Ascending aorta (tissue), 2 donors: ENCODE measurements at regions not wholly inside any gene's neighbourhood (a gene's known extent, or its start where the extent isn't known, plus 50 kb on each side); places are given as distances from the start of the nearest gene placed in this dataset.
A peak's percentile ranks its signal among the peaks of the same experiment; 100 is the strongest.
"Not testable (repeated sequence)": the region's sequence is repeated elsewhere in the genome, so short reads cannot be mapped to it uniquely, and the experiment has no call there.

Experiments
- DNase-seq, 2 donors: peaks; one replicate each; pipeline ENCODE4 v3.0.0-alpha.2; 2019; ENCODE audit warnings: low spot score in 2 of 2
- H3K27ac ChIP-seq, 2 donors: fragments of 200-600 bp; sonication (generic); one replicate each; pipeline ENCODE4 v1.5.1; 2016 to 2017; ENCODE audit warnings: mild to moderate bottlenecking in 1 of 2
- H3K27me3 ChIP-seq: fragments of 200-600 bp; sonication (generic); one replicate; pipeline ENCODE4 v1.5.1; 2017
- H3K36me3 ChIP-seq, 2 donors: fragments of 200-600 bp; sonication (generic); one replicate each; pipeline ENCODE4 v1.5.1; 2016
- H3K4me1 ChIP-seq, 2 donors: fragments of 200-600 bp; sonication (generic); one replicate each; pipeline ENCODE4 v1.5.1; 2016 to 2017; ENCODE audit warnings: mild to moderate bottlenecking in 1 of 2
- H3K4me3 ChIP-seq, 2 donors: fragments of 200-600 bp; sonication (generic); one replicate each; pipeline ENCODE4 v1.5.1; 2016 to 2017; ENCODE audit warnings: mild to moderate bottlenecking in 1 of 2
- H3K9me3 ChIP-seq, 2 donors: fragments of 200-600 bp; sonication (generic); one replicate each; pipeline ENCODE4 v1.5.1; 2016
- intact Hi-C: fragments of 100-400 bp; cut with DNase I; formaldehyde crosslinking; loops from one replicate; pipeline ENCODE4 v1.15.1; 2023
- TF ChIP-seq, protein P1 (sequence below), 3 experiments: fragments of 200-600 bp in 2 of 3; fragments of 450-650 bp in 1 of 3; sonication (generic) in 2 of 3; IDR thresholded peaks; one replicate each; pipeline ENCODE4 v1.5.1; 2016 to 2019; ENCODE audit warnings: antibody characterized with exemption in 3 of 3, mild to moderate bottlenecking in 1 of 3, moderate library complexity in 1 of 3

DNA sequence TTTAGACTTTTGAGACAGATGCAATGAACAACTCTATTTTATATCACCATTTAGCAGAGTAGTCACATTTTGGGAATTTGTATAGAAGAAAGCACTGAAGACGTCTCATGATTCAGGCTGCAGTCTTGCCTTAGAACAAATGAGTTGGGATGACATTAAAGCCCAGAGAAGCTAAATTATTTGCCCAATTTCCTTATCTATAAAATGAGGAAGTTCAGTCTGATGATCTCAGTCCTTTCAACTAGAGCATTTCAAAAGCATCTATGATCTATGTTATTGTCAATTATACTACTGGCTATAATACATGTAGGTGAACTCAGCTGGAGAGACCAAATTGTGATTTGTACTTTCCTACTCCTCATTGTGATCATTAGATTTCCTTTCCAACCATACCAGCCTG is 154.1 kb downstream of the OSTF1 start:
- peaks cover 0 to 5% of the 10 kb centered on the region in 2 donors for H3K9me3 ChIP-seq
- H3K36me3 ChIP-seq: no peaks in the 10 kb centered on the region
- intact Hi-C loops: no loop called here
- H3K27me3 ChIP-seq: no peaks in the 10 kb centered on the region
- no peak overlapping the region for H3K4me3 ChIP-seq
- no peak for DNase-seq
- TF ChIP-seq, protein P1, sequence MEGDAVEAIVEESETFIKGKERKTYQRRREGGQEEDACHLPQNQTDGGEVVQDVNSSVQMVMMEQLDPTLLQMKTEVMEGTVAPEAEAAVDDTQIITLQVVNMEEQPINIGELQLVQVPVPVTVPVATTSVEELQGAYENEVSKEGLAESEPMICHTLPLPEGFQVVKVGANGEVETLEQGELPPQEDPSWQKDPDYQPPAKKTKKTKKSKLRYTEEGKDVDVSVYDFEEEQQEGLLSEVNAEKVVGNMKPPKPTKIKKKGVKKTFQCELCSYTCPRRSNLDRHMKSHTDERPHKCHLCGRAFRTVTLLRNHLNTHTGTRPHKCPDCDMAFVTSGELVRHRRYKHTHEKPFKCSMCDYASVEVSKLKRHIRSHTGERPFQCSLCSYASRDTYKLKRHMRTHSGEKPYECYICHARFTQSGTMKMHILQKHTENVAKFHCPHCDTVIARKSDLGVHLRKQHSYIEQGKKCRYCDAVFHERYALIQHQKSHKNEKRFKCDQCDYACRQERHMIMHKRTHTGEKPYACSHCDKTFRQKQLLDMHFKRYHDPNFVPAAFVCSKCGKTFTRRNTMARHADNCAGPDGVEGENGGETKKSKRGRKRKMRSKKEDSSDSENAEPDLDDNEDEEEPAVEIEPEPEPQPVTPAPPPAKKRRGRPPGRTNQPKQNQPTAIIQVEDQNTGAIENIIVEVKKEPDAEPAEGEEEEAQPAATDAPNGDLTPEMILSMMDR (IDR thresholded peaks at IDR 0.05): no peak
- no peak overlapping the region for H3K27ac ChIP-seq
- no peaks in the 10 kb centered on the region for H3K4me1 ChIP-seq

DNA sequence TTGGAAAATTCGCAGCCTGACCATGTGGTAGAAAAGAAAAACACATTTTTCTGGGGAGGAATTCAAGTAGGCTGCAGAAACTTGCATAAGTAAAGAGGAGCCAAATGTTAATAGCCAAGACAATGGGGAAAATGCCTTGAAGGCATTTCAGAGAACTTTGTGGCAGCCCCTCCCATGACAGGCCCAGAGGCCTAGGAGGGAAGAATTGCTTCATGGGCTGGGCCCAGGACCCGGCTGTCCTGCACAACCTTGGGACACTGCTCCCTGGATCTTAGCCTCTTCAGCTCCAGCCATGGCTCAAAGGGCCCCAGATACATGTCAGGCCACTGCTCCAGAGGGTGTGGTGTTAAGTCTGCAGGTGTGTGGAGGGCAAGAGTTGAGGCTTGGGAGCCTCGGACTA is 158.6 kb downstream of the OSTF1 start:
- TF ChIP-seq, protein P1 (IDR thresholded peaks at IDR 0.05): no peak
- no peaks in the 10 kb centered on the region for H3K27me3 ChIP-seq
- no peak for DNase-seq
- peaks cover 5 to 15% of the 10 kb centered on the region in 2 donors for H3K9me3 ChIP-seq
- H3K27ac ChIP-seq: no peak overlapping the region
- H3K4me1 ChIP-seq: no peaks in the 10 kb centered on the region
- intact Hi-C loops: no loop called here
- H3K36me3 ChIP-seq: no peaks in the 10 kb centered on the region
- H3K4me3 ChIP-seq: no peak overlapping the region

DNA sequence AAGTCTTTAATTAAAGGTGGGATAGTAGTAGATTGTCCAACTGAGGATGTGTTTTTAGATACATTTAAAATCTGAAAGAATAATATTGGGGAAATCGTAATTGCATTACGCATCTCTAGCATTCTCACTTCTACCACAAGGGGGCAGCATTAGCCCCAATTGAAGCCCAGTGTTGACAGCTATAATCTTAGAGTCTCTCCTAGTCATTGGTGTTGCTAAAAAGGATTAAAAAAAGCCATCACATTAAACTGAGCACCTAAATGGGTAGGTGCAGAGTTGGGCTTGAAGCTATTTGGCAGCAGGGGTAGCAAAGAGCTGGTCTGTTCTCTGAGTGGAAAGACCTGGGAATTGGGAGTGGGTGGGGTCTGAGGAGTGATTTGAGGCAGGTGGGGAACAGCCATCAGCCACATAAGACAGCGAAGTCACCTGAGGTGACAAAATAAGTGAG is 177.2 kb downstream of the OSTF1 start:
- Histone ChIP-seq H3K9me3 (no peaks in the 10 kb centered on the region), H3K27me3 (no peaks in the 10 kb centered on the region), H3K27ac (no peak overlapping the region), H3K4me3 (no peak overlapping the region), H3K4me1 (no peaks in the 10 kb centered on the region), H3K36me3 (no peaks in the 10 kb centered on the region)
- intact Hi-C loops: loop anchor here (2.0 to 10.0 kb wide), 2 partner anchors 589 to 1039 kb away; no protein-coding TSS in a partner anchor
- TF ChIP-seq, protein P1 (IDR thresholded peaks at IDR 0.05): peak; percentile 60 to 84 (median 77)
- DNase-seq: peak in 1 of 2 donors; percentile 72

DNA sequence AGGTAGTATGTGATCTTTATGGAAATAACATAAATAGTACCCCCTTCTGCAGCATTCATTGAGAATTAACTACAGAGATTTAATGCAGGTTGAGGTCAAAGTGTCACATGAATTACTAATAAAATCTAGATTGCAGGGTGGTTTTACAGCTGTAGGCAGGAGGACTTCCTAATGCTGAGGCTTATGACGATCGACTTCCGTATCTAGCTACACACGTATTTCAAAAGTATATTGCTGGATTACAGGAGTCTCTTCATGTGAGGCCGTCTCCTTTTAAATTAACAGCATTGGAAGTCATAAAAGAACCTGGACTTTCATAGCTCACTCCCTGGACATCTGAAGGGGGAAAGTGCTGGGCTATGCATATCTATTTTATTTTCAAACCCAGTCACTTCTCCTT is 180.9 kb downstream of the OSTF1 start:
- no peaks in the 10 kb centered on the region for H3K4me1 ChIP-seq
- no peak overlapping the region for H3K27ac ChIP-seq
- intact Hi-C loops: loop anchor here (10.0 kb wide), 1 partner anchor 1036 kb away; no protein-coding TSS in a partner anchor
- H3K9me3 ChIP-seq: no peaks in the 10 kb centered on the region
- H3K4me3 ChIP-seq: no peak overlapping the region
- H3K27me3 ChIP-seq: no peaks in the 10 kb centered on the region
- TF ChIP-seq, protein P1 (IDR thresholded peaks at IDR 0.05): no peak
- no peaks in the 10 kb centered on the region for H3K36me3 ChIP-seq
- DNase-seq: no peak

DNA sequence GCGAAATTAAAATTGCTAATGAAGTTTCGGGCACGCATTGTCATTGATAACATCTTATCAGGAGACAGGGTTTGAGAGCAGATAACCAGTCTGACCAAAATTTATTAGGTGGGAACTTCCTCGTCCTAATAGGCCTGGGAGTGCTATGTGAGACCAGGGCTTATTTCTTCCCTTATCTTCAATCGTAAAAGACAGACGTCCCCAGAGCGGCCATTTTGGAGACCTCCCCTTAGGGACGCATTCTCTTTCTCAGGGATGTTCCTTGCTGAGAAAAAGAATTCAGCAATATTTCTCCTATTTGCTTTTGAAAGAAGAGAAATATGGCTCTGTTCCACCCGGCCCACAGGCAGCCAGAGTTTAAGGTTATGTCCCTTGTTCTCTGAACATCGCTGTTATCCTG is 184.7 kb downstream of the OSTF1 start:
- H3K4me3 ChIP-seq, DNase-seq, H3K9me3 ChIP-seq, H3K27me3 ChIP-seq, H3K27ac ChIP-seq, H3K4me1 ChIP-seq, H3K36me3 ChIP-seq, intact Hi-C loops: not testable (repeated sequence)

DNA sequence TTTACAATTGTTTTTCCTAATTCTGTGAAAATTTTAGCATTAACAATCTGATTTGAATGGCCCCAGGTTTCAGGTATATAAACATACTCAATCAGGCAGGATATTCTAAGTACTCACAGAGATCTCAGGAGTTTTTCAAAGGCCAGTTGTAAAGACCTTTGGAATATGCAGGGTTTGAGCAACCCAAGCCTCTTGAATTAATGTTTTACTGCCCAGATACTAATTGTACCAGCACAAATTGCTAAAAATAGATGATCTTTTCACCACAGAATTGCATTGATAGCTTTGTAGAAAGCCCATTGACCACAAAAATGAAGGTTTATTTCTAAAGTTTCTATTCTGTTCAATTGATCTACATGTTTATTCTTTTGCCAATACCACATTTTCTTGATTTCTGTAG is 186.5 kb downstream of the OSTF1 start:
- H3K27ac ChIP-seq: no peak overlapping the region

More for the DNA sequence above, 186.5 kb downstream of the OSTF1 start:
- H3K36me3 ChIP-seq: no peaks in the 10 kb centered on the region
- TF ChIP-seq, protein P1 (IDR thresholded peaks at IDR 0.05): no peak
- H3K4me1 ChIP-seq: no peaks in the 10 kb centered on the region
- no peak for DNase-seq
- no peaks in the 10 kb centered on the region for H3K9me3 ChIP-seq
- intact Hi-C loops: no loop called here
- H3K4me3 ChIP-seq: no peak overlapping the region
- no peaks in the 10 kb centered on the region for H3K27me3 ChIP-seq
